HEK293 (cell line): ENCODE measurements at regions not wholly inside any gene's neighbourhood (a gene's known extent, or its start where the extent isn't known, plus 50 kb on each side); places are given as distances from the start of the nearest gene placed in this dataset.

Experiments
- CTCF ChIA-PET: fragments of 350-600 bp; formaldehyde crosslinking; extraction: SDS; loops from one replicate; lab custom pipeline; 2021; ENCODE audit warnings: antibody characterized with exemption; lab: Yijun Ruan, JAX
- POLR2A ChIA-PET: fragments of 300-600 bp; formaldehyde crosslinking; extraction: SDS; loops from one replicate; lab custom pipeline; 2020; ENCODE audit warnings: antibody characterized with exemption, inconsistent platforms; lab: Yijun Ruan, JAX
- H3K27ac ChIP-seq: fragments of 200-500 bp; sonication (Bioruptor generic); 2 replicates; pipeline ENCODE4 v1.5.1; 2014; ENCODE audit warnings: low read depth, low read length, control low read depth, inconsistent platforms; ENCODE audit errors: extremely low read depth
- H3K36me3 ChIP-seq, 2 experiments: fragments of 200-500 bp in 1 of 2; sonication (Bioruptor generic) in 1 of 2; 1 replicate in 1 of 2; 2 replicates in 1 of 2; pipeline ENCODE4 v1.5.1; 2014 to 2017; ENCODE audit warnings: inconsistent platforms in 2 of 2, low read length in 2 of 2; ENCODE audit not compliant: control insufficient read depth in 2 of 2, insufficient read depth in 1 of 2
- H3K4me1 ChIP-seq: fragments of 200-500 bp; sonication (Bioruptor generic); 2 replicates; pipeline ENCODE4 v1.5.1; 2014; ENCODE audit warnings: mild to moderate bottlenecking, low read length, inconsistent platforms; ENCODE audit not compliant: control insufficient read depth, insufficient read depth
- H3K4me3 ChIP-seq: 2 replicates; pipeline ENCODE4 v1.5.1; 2011; ENCODE audit warnings: low read depth, mild to moderate bottlenecking, control low read depth, low read length, moderate library complexity
- H3K9me3 ChIP-seq: fragments of 200-500 bp; sonication (Bioruptor generic); 2 replicates; pipeline ENCODE4 v1.5.1; 2014; ENCODE audit warnings: low read depth, low read length, inconsistent platforms; ENCODE audit not compliant: control insufficient read depth, insufficient read depth
- BCL11B ChIP-seq: fragments of 450-650 bp; formaldehyde crosslinking; IDR thresholded peaks from 2 replicates; pipeline ENCODE4 v1.5.1; 2016; ENCODE audit warnings: low read depth, missing biosample characterization, missing genetic modification characterization
- BCL6B ChIP-seq: fragments of 450-650 bp; formaldehyde crosslinking; IDR thresholded peaks from 2 replicates; pipeline ENCODE4 v1.5.1; 2017; ENCODE audit warnings: missing biosample characterization, missing genetic modification characterization
- GFI1B ChIP-seq: fragments of 450-650 bp; formaldehyde crosslinking; IDR thresholded peaks from 2 replicates; pipeline ENCODE4 v1.5.1; 2016; ENCODE audit warnings: missing biosample characterization, missing genetic modification characterization
- GLI2 ChIP-seq: fragments of 450-650 bp; formaldehyde crosslinking; IDR thresholded peaks from 2 replicates; pipeline ENCODE4; 2017; ENCODE audit warnings: missing biosample characterization, missing genetic modification characterization, low read depth, borderline replicate concordance
- HIC1 ChIP-seq: fragments of 450-650 bp; formaldehyde crosslinking; IDR thresholded peaks from 2 replicates; pipeline ENCODE4 v1.5.1; 2016; ENCODE audit warnings: missing biosample characterization, missing genetic modification characterization
- KLF1 ChIP-seq: fragments of 450-650 bp; formaldehyde crosslinking; IDR thresholded peaks from 2 replicates; pipeline ENCODE4 v1.5.1; 2016; ENCODE audit warnings: missing biosample characterization, missing genetic modification characterization
- MZF1 ChIP-seq: fragments of 450-650 bp; formaldehyde crosslinking; IDR thresholded peaks from 2 replicates; pipeline ENCODE4 v1.5.1; 2017; ENCODE audit warnings: missing biosample characterization, missing genetic modification characterization, borderline replicate concordance
- PATZ1 ChIP-seq: fragments of 450-650 bp; formaldehyde crosslinking; IDR thresholded peaks from 2 replicates; pipeline ENCODE4 v1.5.1; 2016; ENCODE audit warnings: missing biosample characterization, missing genetic modification characterization
- REPIN1 ChIP-seq: fragments of 450-650 bp; formaldehyde crosslinking; IDR thresholded peaks from 2 replicates; pipeline ENCODE4 v1.5.1; 2017; ENCODE audit warnings: missing biosample characterization, missing genetic modification characterization, low read depth
- SETDB1 ChIP-seq: IDR thresholded peaks from one replicate; pipeline ENCODE4 v1.6.1; 2017; ENCODE audit warnings: mild to moderate bottlenecking, low read length, moderate library complexity, mixed read lengths; ENCODE audit not compliant: insufficient read length
- SP2 ChIP-seq: fragments of 450-650 bp; formaldehyde crosslinking; IDR thresholded peaks from 2 replicates; pipeline ENCODE4 v1.5.1; 2016; ENCODE audit warnings: missing biosample characterization, missing genetic modification characterization
- YY1 ChIP-seq: fragments of 450-650 bp; formaldehyde crosslinking; IDR thresholded peaks from 2 replicates; pipeline ENCODE4 v1.5.1; 2018; ENCODE audit warnings: missing biosample characterization, missing genetic modification characterization
- ZFHX2 ChIP-seq: fragments of 450-650 bp; formaldehyde crosslinking; conservative IDR thresholded peaks from 2 replicates; pipeline ENCODE4 v1.5.1; 2016; ENCODE audit warnings: missing biosample characterization, missing genetic modification characterization
- ZIC2 ChIP-seq: fragments of 450-650 bp; formaldehyde crosslinking; IDR thresholded peaks from 2 replicates; pipeline ENCODE4 v1.5.1; 2016; ENCODE audit warnings: missing biosample characterization, missing genetic modification characterization
- ZNF214 ChIP-seq: fragments of 450-650 bp; formaldehyde crosslinking; IDR thresholded peaks from 2 replicates; pipeline ENCODE4 v1.5.1; 2017; ENCODE audit warnings: missing biosample characterization, mild to moderate bottlenecking, missing genetic modification characterization, borderline replicate concordance
- ZNF239 ChIP-seq: fragments of 450-650 bp; formaldehyde crosslinking; IDR thresholded peaks from 2 replicates; pipeline ENCODE4 v1.5.1; 2016; ENCODE audit warnings: missing biosample characterization, missing genetic modification characterization
- ZNF350 ChIP-seq: fragments of 450-650 bp; formaldehyde crosslinking; IDR thresholded peaks from 2 replicates; pipeline ENCODE4 v1.5.0; 2017; ENCODE audit warnings: missing biosample characterization, mild to moderate bottlenecking, missing genetic modification characterization
- ZNF404 ChIP-seq: fragments of 450-650 bp; formaldehyde crosslinking; IDR thresholded peaks from 2 replicates; pipeline ENCODE4 v1.5.1; 2017; ENCODE audit warnings: missing biosample characterization, missing genetic modification characterization
- ZNF416 ChIP-seq: fragments of 450-650 bp; formaldehyde crosslinking; IDR thresholded peaks from 2 replicates; pipeline ENCODE4 v1.5.1; 2016; ENCODE audit warnings: missing biosample characterization, missing genetic modification characterization
- ZNF433 ChIP-seq: fragments of 450-650 bp; formaldehyde crosslinking; IDR thresholded peaks from 2 replicates; pipeline ENCODE4 v1.5.1; 2016; ENCODE audit warnings: missing biosample characterization, missing genetic modification characterization, low read depth
- ZNF561 ChIP-seq: fragments of 450-650 bp; IDR thresholded peaks from 2 replicates; pipeline ENCODE4 v1.5.1; 2018; ENCODE audit warnings: missing biosample characterization, missing genetic modification characterization, borderline replicate concordance
- ZNF600 ChIP-seq: fragments of 450-650 bp; formaldehyde crosslinking; IDR thresholded peaks from 2 replicates; pipeline ENCODE4 v1.5.1; 2016; ENCODE audit warnings: missing biosample characterization, missing genetic modification characterization
- ZNF658 ChIP-seq: fragments of 450-650 bp; formaldehyde crosslinking; IDR thresholded peaks from 2 replicates; pipeline ENCODE4; 2016; ENCODE audit warnings: missing biosample characterization, missing genetic modification characterization
- ZNF777 ChIP-seq: fragments of 450-650 bp; formaldehyde crosslinking; IDR thresholded peaks from 2 replicates; pipeline ENCODE4 v1.5.1; 2017; ENCODE audit warnings: missing biosample characterization, missing genetic modification characterization, borderline replicate concordance
- ZSCAN5A ChIP-seq: fragments of 450-650 bp; formaldehyde crosslinking; IDR thresholded peaks from 2 replicates; pipeline ENCODE4 v1.5.1; 2016; ENCODE audit warnings: missing biosample characterization, missing genetic modification characterization

- TF ChIP-seq ZNF658 (tag by site-specific recombination) (no peak), REPIN1 (tag by site-specific recombination) (no peak), ZNF404 (tag by site-specific recombination) (no peak), GFI1B (tag by site-specific recombination) (no peak), PATZ1 (peak; percentile 73), YY1 (tag by site-specific recombination) (no peak), SP2 (peak; percentile 37), MZF1 (tag by site-specific recombination) (no peak), SETDB1 (no peak), ZNF600 (tag by site-specific recombination) (peak; percentile 51; the same call in 1 of the 2 replicates)
Observed at GRCh38 chr3:127035677-127036076, 52.8 kb downstream of the PLXNA1 start (continued).

- Histone ChIP-seq H3K36me3 (peaks cover 0 to 27% of the 10 kb centered on the region in 2 experiments; a peak in 1 of 3 replicates), H3K4me1 (no peaks in the 10 kb centered on the region), H3K27ac (no peak overlapping the region), H3K4me3 (no peak overlapping the region), H3K9me3 (no peaks in the 10 kb centered on the region)
- TF ChIP-seq ZNF777 (no peak), ZNF350 (no peak), BCL6B (tag by site-specific recombination) (no peak), ZNF433 (no peak), ZFHX2 (no peak), ZIC2 (tag by site-specific recombination) (peak; percentile 83), ZNF561 (tag by site-specific recombination) (no peak), GLI2 (tag by site-specific recombination) (no peak), HIC1 (tag by site-specific recombination) (no peak), ZNF416 (tag by site-specific recombination) (no peak), BCL11B (tag by site-specific recombination) (no peak), ZNF239 (no peak), ZSCAN5A (tag by site-specific recombination) (no peak), PATZ1 (no peak), ZNF214 (tag by site-specific recombination) (no peak), KLF1 (peak; percentile 36; the same call in 1 of the 2 replicates)
- POLR2A ChIA-PET = no interaction called here
- CTCF ChIA-PET = no interaction called here
Observed at GRCh38 chr3:127036209-127037020, 53.5 kb downstream of the PLXNA1 start.
